Right lobe of liver (tissue), 6 donors: ENCODE measurements at regions not wholly inside any gene's neighbourhood (a gene's known extent, or its start where the extent isn't known, plus 50 kb on each side); places are given as distances from the start of the nearest gene placed in this dataset.

Source experiments
- ATAC-seq, 4 donors: fragments of 200-7000 bp; cut with Tn5 transposase; one replicate each; pipeline ENCODE4 v1.9.1; 2020; ENCODE audit warnings: mild to moderate bottlenecking in 4 of 4, moderate library complexity in 4 of 4
- DNase-seq, 3 donors: peaks; one replicate each; pipeline ENCODE4 v3.0.0-alpha.2; 2020
- H3K27ac ChIP-seq, 3 donors: fragments of 200-600 bp; one replicate each; pipeline ENCODE4 v1.8.0; 2022
- H3K27me3 ChIP-seq, 2 donors: fragments of 200-600 bp; one replicate each; pipeline ENCODE4 v1.8.0; 2022
- H3K36me3 ChIP-seq, 4 donors: fragments of 200-600 bp; sonication (generic) in 1 of 4; one replicate each; pipeline versions ENCODE4 v1.5.1 to v1.8.0; 2017 to 2022; ENCODE audit warnings: control low read depth in 1 of 4
- H3K4me1 ChIP-seq, 4 donors: fragments of 200-600 bp; sonication (generic) in 1 of 4; one replicate each; pipeline versions ENCODE4 v1.5.1 to v1.8.0; 2017 to 2022; ENCODE audit warnings: control low read depth in 1 of 4
- H3K4me3 ChIP-seq, 3 donors: fragments of 200-600 bp; one replicate each; pipeline ENCODE4 v1.8.0; 2022
- H3K9me3 ChIP-seq, 4 donors: fragments of 200-600 bp; sonication (generic) in 1 of 4; one replicate each; pipeline versions ENCODE4 v1.5.1 to v1.8.0; 2017 to 2022; ENCODE audit warnings: control low read depth in 1 of 4
- CTCF ChIP-seq, 4 donors: fragments of 200-600 bp in 3 of 4; fragments of 450-650 bp in 1 of 4; IDR thresholded peaks; one replicate each; pipeline versions ENCODE4 v1.5.1 to v1.8.0; 2016 to 2022; ENCODE audit warnings: antibody characterized with exemption in 4 of 4, mild to moderate bottlenecking in 2 of 4
- POLR2A ChIP-seq: fragments of 450-650 bp; IDR thresholded peaks from one replicate; pipeline ENCODE4 v1.6.1; 2017; ENCODE audit warnings: antibody characterized with exemption, mild to moderate bottlenecking
- WGBS: methylation state at CpG from one replicate; pipeline ENCODE4 v1.1.6; 2018; ENCODE audit warnings: low coverage, low lambda C conversion rate; ENCODE audit not compliant: insufficient coverage; ENCODE audit errors: missing lambda C conversion rate; 5-methylcytosine and 5-hydroxymethylcytosine counted together
- intact Hi-C, 2 donors: fragments of 100-400 bp; cut with DNase I; formaldehyde crosslinking; loops; one replicate each; pipeline versions ENCODE4 v1.11.2 to v1.14.1; 2022
- donor health status: DM: no; HTN: yes; CAD: no.
- donor health status: DM: no; HTN: no; CAD: no.
- donor health status: DM: no; HTN: no; CAD: no.
- donor health status: DM: no; HTN: yes; CAD: no.
- donor health status: DM: no; HTN: yes; CAD: no.

DNA sequence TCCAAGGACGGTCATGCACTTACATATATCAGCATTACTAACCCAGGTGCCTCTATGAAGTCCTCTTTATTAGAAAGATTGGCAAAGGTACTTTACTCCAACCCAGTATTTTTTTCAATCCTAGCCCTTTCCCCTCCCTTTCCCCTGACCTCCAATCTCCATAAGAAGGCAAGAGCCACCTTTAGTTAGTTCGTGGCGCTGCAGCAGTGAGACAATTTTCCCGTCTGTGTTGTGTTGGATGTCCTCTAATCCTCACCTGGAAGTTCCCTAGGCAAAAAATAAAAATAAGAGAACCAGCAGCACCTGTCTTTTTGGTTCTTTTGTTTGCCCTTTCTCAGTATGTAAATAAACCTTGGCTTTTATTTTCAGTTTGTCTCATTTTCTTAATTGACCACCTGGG, 439.6 kb upstream of the LRFN5 start:
- WGBS, result 86% methylated on average over 4 of the region's 4 CpGs
- H3K4me1 ChIP-seq, result no peaks in the 10 kb centered on the region

DNA sequence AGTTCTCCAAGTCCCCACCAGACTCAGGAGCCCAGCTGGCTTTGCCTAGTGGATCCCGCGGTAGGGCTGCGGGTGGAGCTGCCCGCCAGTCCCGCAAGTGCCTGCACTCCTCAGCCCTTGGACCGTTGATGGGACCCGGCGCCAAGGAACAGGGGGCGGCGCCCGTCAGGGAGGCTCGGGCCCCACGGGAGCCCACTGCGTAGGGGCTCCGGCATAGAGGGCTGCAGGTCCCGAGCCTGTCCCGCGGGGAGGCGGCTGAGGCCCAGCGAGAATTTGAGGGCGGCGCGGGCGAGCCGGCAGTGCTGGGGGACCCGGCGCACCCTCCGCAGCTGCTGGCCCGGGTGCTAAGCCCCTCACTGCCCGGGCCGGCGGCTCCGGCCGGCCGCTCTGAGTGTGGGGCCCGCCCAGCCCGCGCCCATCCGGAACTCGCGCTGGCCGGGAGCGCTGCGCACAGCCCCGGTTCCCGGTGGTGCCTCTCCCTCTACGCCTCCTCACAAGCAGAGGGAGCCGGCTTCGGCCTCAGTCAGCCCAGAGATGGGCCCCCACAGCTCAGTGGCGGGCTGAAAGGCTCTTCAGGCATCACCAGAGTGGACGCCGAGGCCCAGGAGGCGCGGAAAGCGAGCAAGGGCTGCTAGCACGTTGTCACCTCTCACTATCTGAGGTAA, 452.4 kb upstream of the LRFN5 start:
- no peak for DNase-seq
- intact Hi-C loops, result no loop called here
- H3K27me3 ChIP-seq, result no peaks in the 10 kb centered on the region
- TF ChIP-seq CTCF (IDR thresholded peaks at IDR 0.05), result no peak
- no peak for TF ChIP-seq POLR2A
- no peaks in the 10 kb centered on the region for H3K36me3 ChIP-seq
- peak in 1 of 4 donors; percentile 36 for ATAC-seq
- no peak overlapping the region for H3K4me3 ChIP-seq
- H3K4me1 ChIP-seq, result no peaks in the 10 kb centered on the region
- no peak overlapping the region for H3K27ac ChIP-seq
- WGBS, result 81% methylated on average over 14 of the region's 56 CpGs
- H3K9me3 ChIP-seq, result no peaks in the 10 kb centered on the region

More for the DNA sequence above, 439.6 kb upstream of the LRFN5 start:
- TF ChIP-seq POLR2A (no peak), CTCF (IDR thresholded peaks at IDR 0.05) (no peak)
- DNase-seq (no peak), ATAC-seq (no peak)
- H3K4me3 ChIP-seq, result no peak overlapping the region
- intact Hi-C loops, result no loop called here
- H3K27me3 ChIP-seq, result no peaks in the 10 kb centered on the region
- H3K36me3 ChIP-seq, result no peaks in the 10 kb centered on the region
- no peaks in the 10 kb centered on the region for H3K9me3 ChIP-seq
- no peak overlapping the region for H3K27ac ChIP-seq

- Histone ChIP-seq H3K9me3 (no peaks in the 10 kb centered on the region), H3K27me3 (no peaks in the 10 kb centered on the region), H3K4me3 (no peak overlapping the region), H3K4me1 (no peaks in the 10 kb centered on the region), H3K36me3 (no peaks in the 10 kb centered on the region), H3K27ac (no peak overlapping the region)
- DNase-seq, result no peak
- TF ChIP-seq POLR2A (no peak), CTCF (IDR thresholded peaks at IDR 0.05) (no peak)
- intact Hi-C loops, result no loop called here
- WGBS, result 51% methylated on average over 2 of the region's 2 CpGs
- ATAC-seq, result no peak
Observed at GRCh38 chr14:41146391-41146790, 460.3 kb upstream of the LRFN5 start.

DNA sequence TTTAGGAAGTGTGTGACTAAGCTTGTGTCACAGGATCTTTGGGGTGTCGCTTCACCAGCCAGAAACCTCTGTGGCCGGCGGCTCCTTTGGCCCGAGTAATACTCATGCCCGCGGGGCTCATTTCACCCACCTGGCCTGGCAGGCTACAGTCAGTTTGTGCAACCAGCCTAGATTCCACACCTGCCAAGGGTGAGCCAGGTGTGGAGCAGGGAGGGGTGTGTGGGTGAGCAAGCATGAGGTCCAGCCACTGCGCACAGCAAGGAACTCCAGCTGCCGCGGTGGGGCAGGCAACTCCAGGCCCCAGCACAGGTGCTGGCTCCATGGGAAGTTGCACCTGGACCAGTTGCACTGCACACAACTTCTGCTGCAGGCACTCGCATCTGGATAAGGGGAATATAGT, 462.3 kb upstream of the LRFN5 start:
- 36% methylated on average over 2 of the region's 10 CpGs for WGBS
- ATAC-seq (no peak), DNase-seq (peak in 1 of 3 donors; percentile 13)
- no peak overlapping the region for H3K27ac ChIP-seq
- TF ChIP-seq CTCF (IDR thresholded peaks at IDR 0.05), result no peak
- no peak for TF ChIP-seq POLR2A
- H3K9me3 ChIP-seq, result no peaks in the 10 kb centered on the region
- H3K36me3 ChIP-seq, result no peaks in the 10 kb centered on the region
- H3K4me3 ChIP-seq, result no peak overlapping the region
- no peaks in the 10 kb centered on the region for H3K4me1 ChIP-seq
- intact Hi-C loops, result no loop called here
- no peaks in the 10 kb centered on the region for H3K27me3 ChIP-seq

DNA sequence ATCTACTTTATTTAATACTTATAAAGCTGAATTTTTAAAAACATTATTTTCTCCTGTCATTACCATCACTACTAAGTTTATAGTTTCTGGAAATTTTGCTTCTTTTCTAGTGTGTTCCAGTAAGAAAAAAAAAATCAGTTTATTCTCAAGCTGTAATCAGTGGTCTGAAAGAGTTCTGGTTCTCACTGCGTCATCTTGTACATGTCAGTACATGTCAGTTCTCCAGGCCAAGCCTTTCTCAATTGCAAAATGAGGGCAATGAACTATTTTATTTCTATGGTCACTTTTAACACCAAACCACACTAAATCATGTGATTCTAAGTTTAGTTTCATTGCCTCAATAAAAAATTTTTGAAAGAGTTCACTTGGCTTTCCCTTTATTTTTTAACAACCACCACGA, 468.9 kb upstream of the LRFN5 start:
- TF ChIP-seq POLR2A (no peak), CTCF (IDR thresholded peaks at IDR 0.05) (no peak)
- Histone ChIP-seq H3K27me3 (no peaks in the 10 kb centered on the region), H3K36me3 (no peaks in the 10 kb centered on the region), H3K4me1 (no peaks in the 10 kb centered on the region), H3K4me3 (no peak overlapping the region), H3K27ac (no peak overlapping the region), H3K9me3 (no peaks in the 10 kb centered on the region)
- WGBS, result 63% methylated on average over 2 of the region's 2 CpGs
- DNase-seq (no peak), ATAC-seq (no peak)
- intact Hi-C loops, result no loop called here
